Pancreas (tissue), 10 donors: ENCODE measurements at regions not wholly inside any gene's neighbourhood (a gene's known extent, or its start where the extent isn't known, plus 50 kb on each side); places are given as distances from the start of the nearest gene placed in this dataset.
A peak's percentile ranks its signal among the peaks of the same experiment; 100 is the strongest.
"Not testable (repeated sequence)": the region's sequence is repeated elsewhere in the genome, so short reads cannot be mapped to it uniquely, and the experiment has no call there.

ENCODE experiments used
- ATAC-seq, 4 donors: fragments of 200-7000 bp; cut with Tn5 transposase; one replicate each; pipeline versions ENCODE4 v1.8.0 to v1.9.1; 2020; ENCODE audit warnings: mild to moderate bottlenecking in 4 of 4, moderate library complexity in 4 of 4
- DNase-seq, 6 donors: peaks; one replicate each; pipeline ENCODE4 v3.0.0-alpha.2; 2020
- FAIRE-seq: peaks from 2 replicates; lab custom pipeline; 2012; peaks lifted over from hg19 to GRCh38; lab: Jason Lieb, UNC
- H3K27ac ChIP-seq, 4 donors: fragments of 200-600 bp; sonication (generic); 1 replicate in 3 of 4; 2 replicates in 1 of 4; pipeline versions ENCODE4 v1.5.0 to v1.8.0; 2020
- H3K27me3 ChIP-seq, 4 donors: fragments of 200-600 bp; one replicate each; pipeline ENCODE4 v1.8.0; 2021
- H3K36me3 ChIP-seq, 3 donors: fragments of 200-600 bp; sonication (generic) in 1 of 3; one replicate each; pipeline versions ENCODE4 v1.5.0 to v1.8.0; 2020 to 2021
- H3K4me1 ChIP-seq, 3 donors: fragments of 200-600 bp; one replicate each; pipeline ENCODE4 v1.8.0; 2021
- H3K4me3 ChIP-seq, 4 donors: fragments of 200-600 bp; sonication (generic) in 2 of 4; one replicate each; pipeline versions ENCODE4 v1.5.0 to v1.8.0; 2020 to 2021
- H3K9me3 ChIP-seq, 4 donors: fragments of 200-600 bp; one replicate each; pipeline ENCODE4 v1.8.0; 2021
- CTCF ChIP-seq, 4 donors: fragments of 200-600 bp; sonication (generic) in 3 of 4; IDR thresholded peaks; one replicate each; pipeline versions ENCODE4 v1.5.0 to v1.8.0; 2021; ENCODE audit warnings: antibody characterized with exemption in 4 of 4
- WGBS, 2 donors: extraction: QIAGEN DNeasy Blood & Tissue Kit; methylation state at CpG; one replicate each; pipeline ENCODE4 v1.1.7; 2013; 5-methylcytosine and 5-hydroxymethylcytosine counted together
- intact Hi-C, 3 donors: fragments of 100-400 bp; cut with DNase I; formaldehyde crosslinking; loops; one replicate each; pipeline versions ENCODE4 v1.11.1 to v1.14.2; 2022
- donor health status: healthy with polysubstance abuse.
- donor health status: DM: no; HTN: no; CAD: no; lungs with moderate emphysema.
- donor health status: DM: no; HTN: no; CAD: no.
- donor health status: control.
- donor health status: control.
- donor health status: Bipolar disorder and iron deficiency.
- donor health status: DM: yes; HTN: yes; CAD: no.
- donor health status: DM: no; HTN: no; CAD: no.
- donor health status: DM: no; HTN: no; CAD: no.
- donor health status: DM: yes; HTN: yes; CAD: no.

GRCh38 chr6:93663111-93663510 lies 243.8 kb upstream of the EPHA7 start:
- no peak for FAIRE-seq
- Histone ChIP-seq H3K36me3 (no peaks in the 10 kb centered on the region), H3K4me3 (no peak overlapping the region), H3K4me1 (no peaks in the 10 kb centered on the region), H3K27ac (no peak overlapping the region), H3K9me3 (no peaks in the 10 kb centered on the region), H3K27me3 (no peaks in the 10 kb centered on the region)
- no peak for ATAC-seq
- 36 to 48% methylated on average over 1 of the region's 1 CpG for WGBS, 2 donors
- no peak for DNase-seq
- TF ChIP-seq CTCF (IDR thresholded peaks at IDR 0.05), result no peak
- intact Hi-C loops, result no loop called here

GRCh38 chr6:93654548-93654947 lies 235.2 kb upstream of the EPHA7 start:
- no peak for TF ChIP-seq CTCF (IDR thresholded peaks at IDR 0.05)
- ATAC-seq (no peak), DNase-seq (no peak), FAIRE-seq (no peak)
- intact Hi-C loops, result no loop called here
- Histone ChIP-seq H3K9me3 (no peaks in the 10 kb centered on the region), H3K4me3 (no peak overlapping the region), H3K27ac (no peak overlapping the region), H3K36me3 (no peaks in the 10 kb centered on the region), H3K4me1 (no peaks in the 10 kb centered on the region), H3K27me3 (no peaks in the 10 kb centered on the region)
- WGBS, 2 donors, result 57 to 72% methylated on average over 2 of the region's 2 CpGs

GRCh38 chr6:93644611-93645010 lies 225.3 kb upstream of the EPHA7 start:
- 78 to 79% methylated on average over 5 of the region's 5 CpGs for WGBS, 2 donors
- Histone ChIP-seq H3K4me1 (no peaks in the 10 kb centered on the region), H3K27ac (no peak overlapping the region), H3K36me3 (no peaks in the 10 kb centered on the region), H3K27me3 (no peaks in the 10 kb centered on the region), H3K4me3 (no peak overlapping the region), H3K9me3 (no peaks in the 10 kb centered on the region)
- no peak for DNase-seq
- no peak for TF ChIP-seq CTCF (IDR thresholded peaks at IDR 0.05)
- ATAC-seq, result no peak
- intact Hi-C loops, result no loop called here
- no peak for FAIRE-seq

GRCh38 chr6:93639126-93639525 lies 219.8 kb upstream of the EPHA7 start:
- no peak for DNase-seq
- ATAC-seq, result no peak
- Histone ChIP-seq H3K27ac (no peak overlapping the region), H3K27me3 (no peaks in the 10 kb centered on the region), H3K9me3 (no peaks in the 10 kb centered on the region), H3K4me3 (no peak overlapping the region), H3K4me1 (no peaks in the 10 kb centered on the region), H3K36me3 (no peaks in the 10 kb centered on the region)
- FAIRE-seq, result peak; percentile 13
- intact Hi-C loops, result no loop called here
- TF ChIP-seq CTCF (IDR thresholded peaks at IDR 0.05), result no peak

GRCh38 chr6:93636987-93637664 lies 217.8 kb upstream of the EPHA7 start:
- ATAC-seq, H3K9me3 ChIP-seq, H3K36me3 ChIP-seq, intact Hi-C loops, FAIRE-seq, H3K27me3 ChIP-seq, H3K4me1 ChIP-seq, H3K27ac ChIP-seq, H3K4me3 ChIP-seq: not testable (repeated sequence)
- WGBS, 2 donors, result 81 to 85% methylated on average over 35 to 38 of the region's 38 CpGs
- peak in 2 of 6 donors; percentile 6 to 24 for DNase-seq
